ENCODE measurements at regions not wholly inside any gene's neighbourhood (a gene's known extent, or its start where the extent isn't known, plus 50 kb on each side); places are given as distances from the start of the nearest gene placed in this dataset.

DNA sequence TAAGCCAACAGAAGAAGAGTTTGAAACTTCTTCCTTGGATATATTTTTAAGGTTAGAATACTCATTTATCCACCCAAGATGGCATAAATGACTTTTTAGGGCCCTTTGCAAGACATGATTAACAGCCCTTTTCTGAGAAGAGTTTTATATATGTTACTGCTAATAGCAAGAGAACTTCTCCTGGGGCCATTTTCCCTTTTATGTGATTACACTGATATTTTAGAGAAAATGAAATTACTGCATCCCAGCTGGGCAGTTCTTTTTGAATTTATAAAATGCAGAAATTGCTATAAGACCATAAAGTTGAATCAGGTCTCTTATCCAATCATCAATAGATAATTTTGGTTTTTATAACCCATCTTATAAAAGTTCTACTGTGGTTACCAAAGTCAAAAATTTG lies 161.3 kb upstream of the RFX3 start:
- H3K27me3 ChIP-seq (replicated peaks; ENCODE audit: control insufficient read depth, insufficient read depth, low read length), result no peaks in the 10 kb centered on the region
- TF ChIP-seq, protein P1, sequence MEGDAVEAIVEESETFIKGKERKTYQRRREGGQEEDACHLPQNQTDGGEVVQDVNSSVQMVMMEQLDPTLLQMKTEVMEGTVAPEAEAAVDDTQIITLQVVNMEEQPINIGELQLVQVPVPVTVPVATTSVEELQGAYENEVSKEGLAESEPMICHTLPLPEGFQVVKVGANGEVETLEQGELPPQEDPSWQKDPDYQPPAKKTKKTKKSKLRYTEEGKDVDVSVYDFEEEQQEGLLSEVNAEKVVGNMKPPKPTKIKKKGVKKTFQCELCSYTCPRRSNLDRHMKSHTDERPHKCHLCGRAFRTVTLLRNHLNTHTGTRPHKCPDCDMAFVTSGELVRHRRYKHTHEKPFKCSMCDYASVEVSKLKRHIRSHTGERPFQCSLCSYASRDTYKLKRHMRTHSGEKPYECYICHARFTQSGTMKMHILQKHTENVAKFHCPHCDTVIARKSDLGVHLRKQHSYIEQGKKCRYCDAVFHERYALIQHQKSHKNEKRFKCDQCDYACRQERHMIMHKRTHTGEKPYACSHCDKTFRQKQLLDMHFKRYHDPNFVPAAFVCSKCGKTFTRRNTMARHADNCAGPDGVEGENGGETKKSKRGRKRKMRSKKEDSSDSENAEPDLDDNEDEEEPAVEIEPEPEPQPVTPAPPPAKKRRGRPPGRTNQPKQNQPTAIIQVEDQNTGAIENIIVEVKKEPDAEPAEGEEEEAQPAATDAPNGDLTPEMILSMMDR (IDR thresholded peaks at IDR 0.05; ENCODE audit: insufficient read depth, low read length, poor library complexity, severe bottlenecking), result no peak
- no peaks in the 10 kb centered on the region for H3K36me3 ChIP-seq (ENCODE audit: control insufficient read depth, insufficient read depth, low read length)
- DNase-seq (ENCODE audit: extremely low read depth, insufficient read length), result no peak
- no peak overlapping the region for H3K4me3 ChIP-seq (replicated peaks; ENCODE audit: low read depth, low read length)

DNA sequence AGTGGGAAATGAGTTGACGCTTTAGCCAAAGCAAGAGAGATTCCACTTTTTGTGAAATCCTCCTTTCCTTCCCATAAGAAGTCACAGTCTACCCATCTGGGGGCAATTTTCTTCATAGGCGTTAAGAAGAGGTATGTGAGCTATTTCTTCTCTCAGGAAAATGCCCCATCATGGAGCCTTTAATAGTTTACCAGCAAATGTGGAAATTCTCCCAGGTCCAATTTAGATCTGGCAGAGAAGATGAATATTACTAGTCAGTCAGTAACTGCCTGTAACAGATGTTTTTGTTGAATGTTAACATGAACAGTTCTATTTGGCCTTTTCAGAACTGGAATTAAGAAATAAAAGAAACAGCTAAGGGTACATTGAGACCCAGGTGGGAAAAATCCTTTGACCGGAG lies 156.4 kb upstream of the RFX3 start:
- TF ChIP-seq, protein P1 (IDR thresholded peaks at IDR 0.05; ENCODE audit: insufficient read depth, low read length, poor library complexity, severe bottlenecking), result no peak
- no peaks in the 10 kb centered on the region for H3K27me3 ChIP-seq (replicated peaks; ENCODE audit: control insufficient read depth, insufficient read depth, low read length)
- DNase-seq (ENCODE audit: extremely low read depth, insufficient read length), result no peak

DNA sequence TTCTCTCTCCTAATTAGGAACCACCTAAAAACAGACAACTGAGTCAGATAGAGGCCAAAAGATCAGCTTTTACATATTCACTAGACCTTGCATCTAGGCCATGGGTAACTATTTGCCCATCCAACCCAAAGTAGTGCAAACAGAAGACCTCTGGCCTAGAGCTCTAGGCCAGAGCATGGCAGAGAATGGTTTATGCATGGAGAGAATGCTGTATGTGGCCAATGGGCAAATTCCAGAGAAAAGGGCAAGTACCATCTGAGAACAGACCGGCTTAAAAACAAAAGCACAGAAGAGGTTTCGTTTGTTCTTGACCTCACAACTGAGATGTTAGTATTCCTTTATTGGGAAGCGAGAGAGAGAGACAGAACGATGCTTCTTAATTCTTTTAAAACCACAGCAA lies 151.7 kb upstream of the RFX3 start:
- no peak for DNase-seq (ENCODE audit: extremely low read depth, insufficient read length)
- TF ChIP-seq, protein P1 (IDR thresholded peaks at IDR 0.05; ENCODE audit: insufficient read depth, low read length, poor library complexity, severe bottlenecking), result no peak
- Histone ChIP-seq H3K27me3 (replicated peaks; ENCODE audit: control insufficient read depth, insufficient read depth, low read length) (no peaks in the 10 kb centered on the region), H3K36me3 (ENCODE audit: control insufficient read depth, insufficient read depth, low read length) (no peaks in the 10 kb centered on the region), H3K4me3 (replicated peaks; ENCODE audit: low read depth, low read length) (no peak overlapping the region)

More for the DNA sequence above, 156.4 kb upstream of the RFX3 start:
- no peaks in the 10 kb centered on the region for H3K36me3 ChIP-seq (ENCODE audit: control insufficient read depth, insufficient read depth, low read length)
- no peak overlapping the region for H3K4me3 ChIP-seq (replicated peaks; ENCODE audit: low read depth, low read length)

DNA sequence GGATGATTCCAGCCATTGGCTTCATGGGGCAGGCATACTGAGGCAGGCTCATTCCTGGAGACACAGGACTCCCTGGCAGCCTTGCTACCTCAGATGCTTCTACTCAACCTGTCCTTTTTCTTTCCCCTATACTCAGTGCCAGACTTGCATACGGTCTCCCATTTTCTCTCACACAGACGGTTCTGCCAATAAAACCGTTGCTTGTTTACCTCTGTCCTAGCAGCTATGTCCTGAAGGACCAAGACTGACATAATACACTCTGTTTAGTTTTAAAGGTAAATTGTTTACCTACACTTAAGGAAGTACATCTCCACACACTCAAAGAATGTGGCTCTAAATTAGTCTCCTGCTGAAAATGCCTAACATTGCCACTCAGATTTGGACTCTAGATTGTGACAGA lies 151.0 kb upstream of the RFX3 start:
- TF ChIP-seq, protein P1 (IDR thresholded peaks at IDR 0.05; ENCODE audit: insufficient read depth, low read length, poor library complexity, severe bottlenecking), result no peak
- no peaks in the 10 kb centered on the region for H3K27me3 ChIP-seq (replicated peaks; ENCODE audit: control insufficient read depth, insufficient read depth, low read length)
- no peak for DNase-seq (ENCODE audit: extremely low read depth, insufficient read length)
- H3K4me3 ChIP-seq (replicated peaks; ENCODE audit: low read depth, low read length), result no peak overlapping the region
- no peaks in the 10 kb centered on the region for H3K36me3 ChIP-seq (ENCODE audit: control insufficient read depth, insufficient read depth, low read length)

DNA sequence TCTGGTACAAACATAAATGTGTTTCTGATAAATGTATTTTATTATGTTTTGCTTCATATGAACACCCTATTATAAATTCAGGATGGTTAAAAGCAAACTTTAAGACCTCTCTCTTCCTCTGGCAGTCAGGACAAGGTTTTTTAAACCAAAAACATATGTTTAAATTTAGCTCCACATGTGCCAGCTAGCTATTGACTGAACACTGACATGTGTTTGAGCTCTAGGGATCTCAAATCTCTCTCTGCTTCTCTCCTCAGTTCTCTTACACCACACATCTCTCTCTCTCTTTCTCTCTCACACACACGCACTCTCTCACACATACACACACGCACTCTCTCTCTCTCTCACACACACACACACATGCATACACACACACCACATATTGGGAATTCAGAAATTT lies 150.1 kb upstream of the RFX3 start:
- DNase-seq (ENCODE audit: extremely low read depth, insufficient read length), result no peak
- TF ChIP-seq, protein P1 (IDR thresholded peaks at IDR 0.05; ENCODE audit: insufficient read depth, low read length, poor library complexity, severe bottlenecking), result no peak
- H3K27me3 ChIP-seq (replicated peaks; ENCODE audit: control insufficient read depth, insufficient read depth, low read length), result no peaks in the 10 kb centered on the region
- no peaks in the 10 kb centered on the region for H3K36me3 ChIP-seq (ENCODE audit: control insufficient read depth, insufficient read depth, low read length)
- no peak overlapping the region for H3K4me3 ChIP-seq (replicated peaks; ENCODE audit: low read depth, low read length)

DNA sequence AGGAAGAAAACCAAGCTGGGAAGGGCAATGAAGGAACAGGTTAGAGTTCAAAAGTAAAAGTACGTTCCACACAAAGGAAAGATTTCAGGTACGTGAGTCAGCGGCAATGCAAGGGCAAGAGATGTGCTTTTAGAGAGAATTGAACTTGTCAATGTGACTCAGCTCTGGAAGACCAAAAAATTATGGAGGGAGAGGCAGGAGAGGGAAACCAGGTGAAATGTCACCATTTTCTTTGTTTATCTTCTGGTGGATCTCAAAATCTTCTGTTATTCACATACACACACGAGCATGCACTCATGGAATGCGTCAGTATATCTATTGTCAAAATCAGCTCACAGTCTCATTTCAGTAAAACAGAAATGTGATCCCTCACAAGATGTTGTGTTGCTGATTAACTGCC lies 148.8 kb upstream of the RFX3 start:
- DNase-seq (ENCODE audit: extremely low read depth, insufficient read length), result no peak
- Histone ChIP-seq H3K27me3 (replicated peaks; ENCODE audit: control insufficient read depth, insufficient read depth, low read length) (no peaks in the 10 kb centered on the region), H3K36me3 (ENCODE audit: control insufficient read depth, insufficient read depth, low read length) (no peaks in the 10 kb centered on the region), H3K4me3 (replicated peaks; ENCODE audit: low read depth, low read length) (no peak overlapping the region)
- TF ChIP-seq, protein P1 (IDR thresholded peaks at IDR 0.05; ENCODE audit: insufficient read depth, low read length, poor library complexity, severe bottlenecking), result no peak
